WTC11 (cell line): ENCODE measurements at regions not wholly inside any gene's neighbourhood (a gene's known extent, or its start where the extent isn't known, plus 50 kb on each side); places are given as distances from the start of the nearest gene placed in this dataset.

Experiments
- ATAC-seq: fragments of 200-7000 bp; cut with Tn5 transposase; 2 replicates; pipeline ENCODE4 v1.10.0; 2021; ENCODE audit warnings: mild to moderate bottlenecking, moderate library complexity
- CTCF ChIA-PET: fragments of 300-600 bp; sonication (Branson Sonifier 250); formaldehyde crosslinking; loops from one replicate; lab custom pipeline; 2021; ENCODE audit warnings: antibody characterized with exemption; lab: Charles Lee
- POLR2A ChIA-PET: fragments of 350-600 bp; sonication (Branson Sonifier 250); formaldehyde crosslinking; loops from one replicate; lab custom pipeline; 2021; ENCODE audit warnings: antibody characterized with exemption; lab: Charles Lee
- DNase-seq: peaks from one replicate; pipeline ENCODE4 v3.0.0; 2021; ENCODE audit warnings: low spot score
- H3K27ac Mint-ChIP-seq: 2 replicates; pipeline ENCODE4 v1.8.0; 2021; ENCODE audit warnings: mixed read lengths
- H3K27me3 Mint-ChIP-seq: 2 replicates; pipeline ENCODE4 v1.8.0; 2021; ENCODE audit warnings: low read depth, mild to moderate bottlenecking, moderate library complexity, mixed read lengths
- H3K36me3 Mint-ChIP-seq: 2 replicates; pipeline ENCODE4 v1.8.0; 2021; ENCODE audit warnings: mixed read lengths
- H3K4me1 Mint-ChIP-seq: 2 replicates; pipeline ENCODE4 v1.8.0; 2022; ENCODE audit warnings: mixed read lengths
- H3K4me3 Mint-ChIP-seq: 2 replicates; pipeline ENCODE4 v1.8.0; 2021; ENCODE audit warnings: mild to moderate bottlenecking, moderate library complexity, mixed read lengths
- H3K9me3 Mint-ChIP-seq: 2 replicates; pipeline ENCODE4 v1.8.0; 2021; ENCODE audit warnings: mixed read lengths
- ATF3 ChIP-seq: sonication (generic); formaldehyde crosslinking; conservative IDR thresholded peaks from 2 replicates; pipeline ENCODE4 v1.8.1; 2022; ENCODE audit warnings: mild to moderate bottlenecking, missing genetic modification reagents
- CBFB ChIP-seq: sonication (generic); formaldehyde crosslinking; IDR thresholded peaks from 2 replicates; pipeline ENCODE4 v1.8.1; 2022; ENCODE audit warnings: mild to moderate bottlenecking, low read depth, missing genetic modification reagents
- CREM ChIP-seq: sonication (generic); formaldehyde crosslinking; IDR thresholded peaks from 2 replicates; pipeline ENCODE4 v1.8.1; 2022; ENCODE audit warnings: mild to moderate bottlenecking, missing genetic modification reagents, moderate library complexity
- E2F5 ChIP-seq: sonication (generic); formaldehyde crosslinking; IDR thresholded peaks from 2 replicates; pipeline ENCODE4 v1.8.1; 2022; ENCODE audit warnings: mild to moderate bottlenecking, moderate library complexity, missing genetic modification reagents
- EMX1 ChIP-seq: fragments of 250-450 bp; sonication (Bioruptor Pico); IDR thresholded peaks from 2 replicates; pipeline ENCODE4 v1.8.0; 2021; ENCODE audit warnings: mild to moderate bottlenecking
- HMGXB4 ChIP-seq: sonication (generic); formaldehyde crosslinking; IDR thresholded peaks from 2 replicates; pipeline ENCODE4 v1.8.1; 2023; ENCODE audit warnings: mild to moderate bottlenecking, moderate library complexity, missing genetic modification reagents
- IRF2 ChIP-seq: sonication (generic); formaldehyde crosslinking; IDR thresholded peaks from 2 replicates; pipeline ENCODE4 v1.8.0; 2022; ENCODE audit warnings: low read depth, missing genetic modification reagents, borderline replicate concordance
- JAZF1 ChIP-seq: fragments of 250-450 bp; sonication (Bioruptor Pico); IDR thresholded peaks from 2 replicates; pipeline ENCODE4 v1.9.0; 2021; ENCODE audit warnings: moderate library complexity, mild to moderate bottlenecking, inconsistent platforms
- KAT7 ChIP-seq: sonication (generic); formaldehyde crosslinking; IDR thresholded peaks from 2 replicates; pipeline ENCODE4 v1.8.1; 2023; ENCODE audit warnings: missing genetic modification reagents, mild to moderate bottlenecking, borderline replicate concordance
- MAX ChIP-seq: sonication (generic); formaldehyde crosslinking; IDR thresholded peaks from 2 replicates; pipeline ENCODE4 v1.8.0; 2022; ENCODE audit warnings: mild to moderate bottlenecking, missing genetic modification reagents
- MLX ChIP-seq: sonication (generic); formaldehyde crosslinking; IDR thresholded peaks from 2 replicates; pipeline ENCODE4 v1.8.1; 2023; ENCODE audit warnings: mild to moderate bottlenecking, missing genetic modification reagents, moderate library complexity
- NFE2L1 ChIP-seq: sonication (generic); formaldehyde crosslinking; IDR thresholded peaks from 2 replicates; pipeline ENCODE4 v1.8.1; 2023; ENCODE audit warnings: missing genetic modification reagents
- OVOL2 ChIP-seq: fragments of 250-450 bp; sonication (Bioruptor Pico); IDR thresholded peaks from 2 replicates; pipeline ENCODE4 v1.9.0; 2021; ENCODE audit warnings: mild to moderate bottlenecking, borderline replicate concordance
- PRDM15 ChIP-seq: sonication (generic); formaldehyde crosslinking; IDR thresholded peaks from 2 replicates; pipeline ENCODE4 v1.8.0; 2022; ENCODE audit warnings: missing genetic modification reagents
- RELA ChIP-seq: sonication (generic); formaldehyde crosslinking; IDR thresholded peaks from 2 replicates; pipeline ENCODE4 v1.8.1; 2022; ENCODE audit warnings: missing genetic modification reagents, mild to moderate bottlenecking, borderline replicate concordance
- RORB ChIP-seq: fragments of 250-450 bp; sonication (Bioruptor Pico); IDR thresholded peaks from 2 replicates; pipeline ENCODE4 v1.9.0; 2021; ENCODE audit warnings: mild to moderate bottlenecking
- SMAD3 ChIP-seq: sonication (generic); formaldehyde crosslinking; IDR thresholded peaks from 2 replicates; pipeline ENCODE4 v1.8.0; 2022; ENCODE audit warnings: missing genetic modification reagents, mild to moderate bottlenecking, borderline replicate concordance
- SMAD4 ChIP-seq: sonication (generic); formaldehyde crosslinking; IDR thresholded peaks from 2 replicates; pipeline ENCODE4 v1.8.0; 2022; ENCODE audit warnings: mild to moderate bottlenecking, missing genetic modification reagents
- STAT6 ChIP-seq: sonication (generic); formaldehyde crosslinking; conservative IDR thresholded peaks from 2 replicates; pipeline ENCODE4 v1.8.1; 2023; ENCODE audit warnings: mild to moderate bottlenecking, low read depth, missing genetic modification reagents, moderate library complexity
- USF2 ChIP-seq: sonication (generic); formaldehyde crosslinking; IDR thresholded peaks from 2 replicates; pipeline ENCODE4 v1.8.1; 2023; ENCODE audit warnings: mild to moderate bottlenecking, missing genetic modification reagents, moderate library complexity
- ZNF219 ChIP-seq: sonication (generic); formaldehyde crosslinking; IDR thresholded peaks from 2 replicates; pipeline ENCODE4 v1.8.0; 2023; ENCODE audit warnings: missing genetic modification reagents, mild to moderate bottlenecking, borderline replicate concordance
- ZNF317 ChIP-seq: sonication (generic); formaldehyde crosslinking; IDR thresholded peaks from 2 replicates; pipeline ENCODE4 v1.8.1; 2023; ENCODE audit warnings: low read depth, mild to moderate bottlenecking, moderate library complexity, missing genetic modification reagents, borderline replicate concordance
- ZNF396 ChIP-seq: fragments of 250-450 bp; sonication (Bioruptor Pico); IDR thresholded peaks from 2 replicates; pipeline ENCODE4 v1.8.0; 2021; ENCODE audit warnings: mild to moderate bottlenecking, moderate library complexity, borderline replicate concordance

- TF ChIP-seq ZNF317 (no peak), USF2 (CRISPR knock-in tag) (no peak), NFE2L1 (CRISPR knock-in tag) (no peak), CBFB (CRISPR knock-in tag) (no peak), KAT7 (no peak), E2F5 (CRISPR knock-in tag) (no peak), ZNF219 (CRISPR knock-in tag) (no peak), SMAD3 (CRISPR knock-in tag) (no peak), SMAD4 (CRISPR knock-in tag) (no peak), RORB (CRISPR knock-in tag) (no peak), MLX (CRISPR knock-in tag) (no peak), MAX (CRISPR knock-in tag) (no peak), RELA (CRISPR knock-in tag) (no peak), EMX1 (no peak), IRF2 (CRISPR knock-in tag) (no peak)
- POLR2A ChIA-PET = no interaction called here
- DNase-seq (no peak), ATAC-seq (no peak)
- no peaks in the 10 kb centered on the region for H3K4me1 Mint-ChIP-seq
- H3K4me3 Mint-ChIP-seq = no peak overlapping the region
- H3K27ac Mint-ChIP-seq = no peak overlapping the region
- no peaks in the 10 kb centered on the region for H3K27me3 Mint-ChIP-seq
- H3K36me3 Mint-ChIP-seq = no peaks in the 10 kb centered on the region
- no peaks in the 10 kb centered on the region; the same call in 1 of the 2 replicates for H3K9me3 Mint-ChIP-seq
- CTCF ChIA-PET = no interaction called here
Measured at GRCh38 chrX:3445806-3446490, 99.5 kb upstream of the MXRA5 start.

GRCh38 chrX:3443184-3443583 is 96.7 kb upstream of the MXRA5 start:
- no peak for DNase-seq
- ATAC-seq = no peak
- no peak overlapping the region for H3K27ac Mint-ChIP-seq
- ChIA-PET POLR2A (no interaction called here), CTCF (no interaction called here)
- H3K4me1 Mint-ChIP-seq = no peaks in the 10 kb centered on the region
- no peaks in the 10 kb centered on the region for H3K36me3 Mint-ChIP-seq
- no peaks in the 10 kb centered on the region for H3K27me3 Mint-ChIP-seq
- H3K4me3 Mint-ChIP-seq = no peak overlapping the region
- H3K9me3 Mint-ChIP-seq = peaks cover 11% of the 10 kb centered on the region
- TF ChIP-seq HMGXB4 (CRISPR knock-in tag) = no peak
- TF ChIP-seq JAZF1 (CRISPR knock-in tag) = no peak
- TF ChIP-seq ATF3 (CRISPR knock-in tag) = no peak
- TF ChIP-seq CREM (CRISPR knock-in tag) = no peak
- no peak for TF ChIP-seq OVOL2 (CRISPR knock-in tag)
- no peak for TF ChIP-seq STAT6 (CRISPR knock-in tag)
- no peak for TF ChIP-seq PRDM15
- no peak for TF ChIP-seq ZNF396
